ENCODE measurements at regions not wholly inside any gene's neighbourhood (a gene's known extent, or its start where the extent isn't known, plus 50 kb on each side); places are given as distances from the start of the nearest gene placed in this dataset.
A peak's percentile ranks its signal among the peaks of the same experiment; 100 is the strongest.
"Not testable (repeated sequence)": the region's sequence is repeated elsewhere in the genome, so short reads cannot be mapped to it uniquely, and the experiment has no call there.

GRCh38 chr21:6561168-6561567, 3960.2 kb upstream of the TPTE start:
- H3K4me3 Mint-ChIP-seq; H3K27ac Mint-ChIP-seq; H3K36me3 Mint-ChIP-seq; DNase-seq; H3K27me3 Mint-ChIP-seq (ENCODE audit: low read depth in 3 of 3); H3K9me3 Mint-ChIP-seq; H3K4me1 Mint-ChIP-seq: not testable (repeated sequence)

DNA sequence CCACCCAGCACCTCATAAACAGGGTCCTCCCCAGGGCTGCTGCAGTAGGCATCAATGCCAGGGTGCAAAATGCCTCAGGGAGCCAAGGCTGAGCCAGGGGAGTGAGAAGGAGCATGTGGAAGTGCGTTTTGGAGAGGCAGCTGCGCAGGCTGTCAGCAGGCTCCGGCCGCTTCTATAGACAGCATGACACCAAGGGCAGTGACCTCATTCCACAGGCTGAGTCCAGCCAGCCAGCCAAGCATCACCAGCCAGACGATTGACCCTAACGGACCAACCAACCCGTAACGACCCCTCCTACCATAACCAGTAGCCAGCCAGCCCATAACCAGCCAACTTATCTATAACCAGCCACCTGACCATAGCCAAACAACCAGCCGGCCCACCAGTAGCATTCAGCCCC, 3959.8 kb upstream of the TPTE start:
- H3K4me3 Mint-ChIP-seq; DNase-seq; H3K4me1 Mint-ChIP-seq; H3K27ac Mint-ChIP-seq; H3K9me3 Mint-ChIP-seq; H3K36me3 Mint-ChIP-seq; H3K27me3 Mint-ChIP-seq (ENCODE audit: low read depth in 3 of 3): not testable (repeated sequence)

- peak overlapping the region in 1 of 6 donors; percentile 68 for H3K27ac Mint-ChIP-seq
- not testable (repeated sequence) for H3K4me3 Mint-ChIP-seq; H3K27me3 Mint-ChIP-seq (ENCODE audit: low read depth in 3 of 3); H3K36me3 Mint-ChIP-seq; H3K4me1 Mint-ChIP-seq; H3K9me3 Mint-ChIP-seq
- DNase-seq: peak in 1 of 3 donors; percentile 1
Observed at GRCh38 chr21:6564543-6565166, 3956.7 kb upstream of the TPTE start.

DNA sequence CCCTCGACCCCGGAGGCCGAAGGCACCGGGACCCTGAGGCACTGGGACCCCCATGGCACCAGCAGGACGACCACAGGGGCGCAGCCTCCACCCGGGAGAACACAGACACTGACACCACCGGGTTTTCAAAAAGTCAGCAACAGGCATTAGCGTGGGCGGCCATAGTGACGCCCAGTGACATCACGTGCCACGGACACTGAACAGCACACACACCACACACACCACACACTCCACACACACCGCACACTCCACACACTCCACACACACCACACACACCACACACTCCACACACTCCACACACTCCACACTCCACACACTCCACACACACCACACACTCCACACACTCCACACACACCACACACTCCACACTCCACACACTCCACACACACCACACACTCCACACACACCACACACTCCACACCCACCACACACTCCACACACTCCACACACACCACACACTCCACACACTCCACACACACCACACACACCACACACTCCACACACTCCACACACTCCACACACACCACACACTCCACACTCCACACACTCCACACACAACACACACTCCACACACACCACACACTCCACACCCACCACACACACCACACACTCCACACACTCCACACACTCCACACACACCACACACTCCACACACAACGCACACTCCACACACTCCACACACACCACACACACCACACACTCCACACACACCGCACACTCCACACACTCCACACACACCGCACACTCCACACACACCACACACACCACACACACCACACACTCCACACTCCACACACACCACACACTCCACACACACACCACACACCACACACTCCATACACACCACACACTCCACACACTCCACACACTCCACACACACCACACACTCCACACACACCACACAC, 3955.9 kb upstream of the TPTE start:
- H3K4me1 Mint-ChIP-seq; H3K9me3 Mint-ChIP-seq; H3K27me3 Mint-ChIP-seq (ENCODE audit: low read depth in 3 of 3); H3K36me3 Mint-ChIP-seq: not testable (repeated sequence)
- Mint-ChIP-seq H3K27ac (peak overlapping the region in 4 of 6 donors; percentile 68 to 84 (median 84)), H3K4me3 (peak overlapping the region in 3 of 5 donors; percentile 21 to 68 (median 33))
- DNase-seq: peak; percentile 13 to 44 (median 31)

- H3K36me3 Mint-ChIP-seq; H3K4me1 Mint-ChIP-seq; H3K9me3 Mint-ChIP-seq; DNase-seq; H3K27ac Mint-ChIP-seq; H3K4me3 Mint-ChIP-seq; H3K27me3 Mint-ChIP-seq (ENCODE audit: low read depth in 3 of 3): not testable (repeated sequence)
Observed at GRCh38 chr21:6567542-6567941, 3953.8 kb upstream of the TPTE start.

GRCh38 chr21:6569152-6569551, 3952.2 kb upstream of the TPTE start:
- not testable (repeated sequence) for DNase-seq; H3K27me3 Mint-ChIP-seq (ENCODE audit: low read depth in 3 of 3); H3K36me3 Mint-ChIP-seq; H3K4me1 Mint-ChIP-seq; H3K27ac Mint-ChIP-seq; H3K9me3 Mint-ChIP-seq; H3K4me3 Mint-ChIP-seq

DNA sequence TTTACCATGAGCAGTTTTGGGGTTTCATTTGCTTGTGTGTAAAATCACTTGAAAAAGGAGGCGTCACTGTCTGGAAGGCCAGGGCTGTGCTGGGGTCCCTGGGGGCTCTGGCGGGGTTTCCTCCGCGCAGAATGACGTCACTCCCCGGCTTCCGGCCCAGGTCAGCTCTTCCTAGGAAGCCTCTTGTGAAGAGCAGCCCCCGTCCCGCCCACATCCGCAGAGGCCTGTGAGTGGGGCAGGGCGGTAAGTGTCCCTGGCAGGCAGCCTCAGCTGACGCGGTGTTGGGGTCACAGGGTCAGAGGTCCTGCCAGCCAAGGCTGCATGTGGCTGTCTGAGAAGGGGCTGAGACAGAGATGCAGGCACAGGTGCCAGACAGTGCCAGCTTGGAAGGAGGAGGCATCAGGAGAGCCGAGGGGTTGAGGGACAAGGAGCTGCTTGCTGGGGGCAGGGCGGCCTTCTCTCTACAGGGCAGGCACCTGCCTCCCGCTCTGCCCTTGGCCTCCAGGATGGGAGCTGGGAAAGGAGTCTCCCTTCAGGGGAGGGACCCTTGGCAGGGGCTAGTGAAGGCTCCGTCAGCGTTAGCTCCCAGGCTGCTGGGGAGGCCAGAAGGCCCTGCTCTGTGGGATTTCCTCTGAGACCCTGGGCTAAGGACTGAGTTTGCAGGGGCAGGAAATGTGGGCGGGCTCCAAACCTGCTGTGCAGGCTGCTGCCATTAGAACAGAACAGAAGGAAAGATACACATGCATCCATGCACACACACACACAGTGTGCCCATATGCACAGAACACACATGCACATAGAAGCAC, 3951.6 kb upstream of the TPTE start:
- H3K4me1 Mint-ChIP-seq; H3K36me3 Mint-ChIP-seq; H3K9me3 Mint-ChIP-seq; H3K27me3 Mint-ChIP-seq (ENCODE audit: low read depth in 3 of 3); H3K4me3 Mint-ChIP-seq; DNase-seq; H3K27ac Mint-ChIP-seq: not testable (repeated sequence)

GRCh38 chr21:6570700-6571368, 3950.5 kb upstream of the TPTE start:
- not testable (repeated sequence) for H3K27ac Mint-ChIP-seq; H3K4me1 Mint-ChIP-seq; H3K36me3 Mint-ChIP-seq; H3K4me3 Mint-ChIP-seq; H3K27me3 Mint-ChIP-seq (ENCODE audit: low read depth in 3 of 3); DNase-seq; H3K9me3 Mint-ChIP-seq

DNA sequence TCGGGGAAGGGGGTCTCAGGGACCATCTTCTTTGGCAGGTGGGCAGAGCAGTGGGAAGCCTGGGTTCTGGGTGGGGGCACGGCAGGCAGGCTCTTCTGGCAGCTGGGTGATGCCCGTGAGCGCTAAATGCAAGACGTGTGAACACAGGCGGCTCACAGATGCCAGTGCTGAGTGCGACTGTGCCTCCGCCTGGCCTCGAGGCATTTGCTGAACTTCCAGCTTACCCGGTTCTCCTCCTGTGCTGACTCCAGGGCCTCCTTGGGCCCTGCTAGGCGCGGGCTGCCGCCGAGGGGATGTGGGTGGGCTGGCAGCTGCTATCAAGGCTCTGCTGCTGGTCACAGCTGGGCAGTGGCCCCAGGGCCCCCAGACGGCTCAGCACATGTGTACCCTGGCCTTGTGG, 3947.8 kb upstream of the TPTE start:
- H3K27ac Mint-ChIP-seq; H3K27me3 Mint-ChIP-seq (ENCODE audit: low read depth in 3 of 3): not testable (repeated sequence)

DNA sequence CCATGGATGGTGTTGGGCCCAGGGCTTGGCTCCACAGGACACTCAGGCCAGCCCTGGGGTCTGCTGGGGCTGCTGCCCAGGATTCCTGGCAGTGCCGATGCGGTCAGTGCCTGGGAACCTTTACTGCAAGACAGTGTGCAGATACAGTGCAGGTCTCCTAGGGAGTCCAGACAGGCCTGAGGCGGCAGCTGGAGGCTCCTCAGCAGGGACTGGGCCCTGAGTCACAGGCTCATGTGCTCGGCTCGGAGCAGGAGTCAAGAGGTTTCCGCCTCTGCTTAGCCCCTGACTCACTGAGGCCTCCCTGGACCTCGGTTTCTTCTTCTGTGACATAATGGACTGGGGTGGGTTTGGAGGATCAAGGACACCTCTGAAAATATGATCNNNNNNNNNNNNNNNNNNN, 3941.6 kb upstream of the TPTE start:
- H3K4me1 Mint-ChIP-seq; H3K36me3 Mint-ChIP-seq; H3K27me3 Mint-ChIP-seq (ENCODE audit: low read depth in 3 of 3); H3K27ac Mint-ChIP-seq; H3K4me3 Mint-ChIP-seq; H3K9me3 Mint-ChIP-seq; DNase-seq: not testable (repeated sequence)

More for the DNA sequence above, 3947.8 kb upstream of the TPTE start:
- H3K9me3 Mint-ChIP-seq, H3K36me3 Mint-ChIP-seq, H3K4me3 Mint-ChIP-seq, H3K4me1 Mint-ChIP-seq, DNase-seq: not testable (repeated sequence)
